ENCODE measurements at regions not wholly inside any gene's neighbourhood (a gene's known extent, or its start where the extent isn't known, plus 50 kb on each side); places are given as distances from the start of the nearest gene placed in this dataset.

DNA sequence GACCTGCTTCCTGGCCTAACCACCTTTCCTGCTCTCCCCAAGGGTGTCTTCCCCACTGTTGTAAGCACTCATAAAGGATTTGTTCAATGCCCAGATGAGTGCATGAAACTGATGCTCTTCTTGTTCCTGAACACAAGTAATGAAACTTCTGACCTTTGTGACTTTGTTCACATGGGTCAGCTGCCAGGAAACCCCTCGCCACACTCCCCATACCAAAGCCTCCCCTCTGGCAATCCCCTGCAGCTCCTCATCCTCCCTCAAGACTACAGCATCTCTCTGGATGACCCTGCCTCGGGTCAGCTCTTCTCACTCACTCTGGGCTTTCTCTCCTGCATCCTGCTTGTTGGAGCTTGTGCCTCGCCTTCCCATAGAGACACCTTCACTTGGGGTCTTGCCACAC lies 72.2 kb upstream of the SPTLC1 start:
- TF ChIP-seq, protein P1, sequence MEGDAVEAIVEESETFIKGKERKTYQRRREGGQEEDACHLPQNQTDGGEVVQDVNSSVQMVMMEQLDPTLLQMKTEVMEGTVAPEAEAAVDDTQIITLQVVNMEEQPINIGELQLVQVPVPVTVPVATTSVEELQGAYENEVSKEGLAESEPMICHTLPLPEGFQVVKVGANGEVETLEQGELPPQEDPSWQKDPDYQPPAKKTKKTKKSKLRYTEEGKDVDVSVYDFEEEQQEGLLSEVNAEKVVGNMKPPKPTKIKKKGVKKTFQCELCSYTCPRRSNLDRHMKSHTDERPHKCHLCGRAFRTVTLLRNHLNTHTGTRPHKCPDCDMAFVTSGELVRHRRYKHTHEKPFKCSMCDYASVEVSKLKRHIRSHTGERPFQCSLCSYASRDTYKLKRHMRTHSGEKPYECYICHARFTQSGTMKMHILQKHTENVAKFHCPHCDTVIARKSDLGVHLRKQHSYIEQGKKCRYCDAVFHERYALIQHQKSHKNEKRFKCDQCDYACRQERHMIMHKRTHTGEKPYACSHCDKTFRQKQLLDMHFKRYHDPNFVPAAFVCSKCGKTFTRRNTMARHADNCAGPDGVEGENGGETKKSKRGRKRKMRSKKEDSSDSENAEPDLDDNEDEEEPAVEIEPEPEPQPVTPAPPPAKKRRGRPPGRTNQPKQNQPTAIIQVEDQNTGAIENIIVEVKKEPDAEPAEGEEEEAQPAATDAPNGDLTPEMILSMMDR (IDR thresholded peaks at IDR 0.05): no peak
- TF ChIP-seq POLR2A (IDR thresholded peaks at IDR 0.05): no peak

Data from heart left ventricle (tissue), 13 donors.